Kidney (tissue), 13 donors: ENCODE measurements at regions not wholly inside any gene's neighbourhood (a gene's known extent, or its start where the extent isn't known, plus 50 kb on each side); places are given as distances from the start of the nearest gene placed in this dataset.

Experiments used
- DNase-seq, 5 donors: peaks; one replicate each; pipeline ENCODE4 v3.0.0-alpha.2; 2013 to 2020
- FAIRE-seq: peaks from 2 replicates; lab custom pipeline; 2012; peaks lifted over from hg19 to GRCh38; lab: Jason Lieb, UNC
- H3K27ac ChIP-seq, 2 donors: one replicate each; pipeline ENCODE4 v1.7.0; 2013; ENCODE audit warnings: low read depth in 2 of 2, low read length in 2 of 2, inconsistent platforms in 1 of 2
- H3K27me3 ChIP-seq: one replicate; pipeline ENCODE4 v1.7.1; 2013; ENCODE audit warnings: low read length, inconsistent platforms; ENCODE audit not compliant: control insufficient read depth, insufficient read depth
- H3K36me3 ChIP-seq, 3 donors: one replicate each; pipeline versions ENCODE4 v1.7.0 to v1.7.1; 2013; ENCODE audit warnings: low read length in 3 of 3, control low read depth in 1 of 3, inconsistent platforms in 1 of 3; ENCODE audit not compliant: insufficient read depth in 3 of 3, control insufficient read depth in 2 of 3
- H3K4me1 ChIP-seq, 3 donors: one replicate each; pipeline versions ENCODE4 v1.7.0 to v1.7.1; 2013; ENCODE audit warnings: low read length in 3 of 3, inconsistent platforms in 1 of 3, low read depth in 1 of 3; ENCODE audit not compliant: control insufficient read depth in 2 of 3, insufficient read depth in 2 of 3
- H3K4me3 ChIP-seq, 3 donors: one replicate each; pipeline versions ENCODE4 v1.7.0 to v1.8.1; 2013; ENCODE audit warnings: low read length in 3 of 3, control low read depth in 1 of 3, inconsistent platforms in 1 of 3
- H3K9ac ChIP-seq, 3 donors: one replicate each; pipeline versions ENCODE4 v1.7.0 to v1.7.1; 2013; ENCODE audit warnings: low read length in 3 of 3, control low read depth in 1 of 3, inconsistent platforms in 1 of 3
- H3K9me3 ChIP-seq, 3 donors: one replicate each; pipeline versions ENCODE4 v1.7.0 to v1.7.1; 2013; ENCODE audit warnings: low read length in 3 of 3, control low read depth in 1 of 3, inconsistent platforms in 1 of 3; ENCODE audit not compliant: control insufficient read depth in 2 of 3, insufficient read depth in 1 of 3
- intact Hi-C: fragments of 100-400 bp; cut with DNase I; formaldehyde crosslinking; loops from one replicate; pipeline ENCODE4 v1.11.1; 2022
- TF ChIP-seq, protein P1 (sequence below): IDR thresholded peaks from 3 replicates; pipeline ENCODE4 v1.5.1; 2012; ENCODE audit warnings: mild to moderate bottlenecking, moderate library complexity, borderline replicate concordance; ENCODE audit not compliant: insufficient read depth; ENCODE audit errors: extremely low read depth
- donor health status: control.
- donor health status: control.
- donor health status: control.
- donor health status: control.
- donor health status: control.
- donor health status: DM: yes; HTN: yes; CAD: no.
- donor health status: Normal renal cell carcinoma (clear cell type).

DNA sequence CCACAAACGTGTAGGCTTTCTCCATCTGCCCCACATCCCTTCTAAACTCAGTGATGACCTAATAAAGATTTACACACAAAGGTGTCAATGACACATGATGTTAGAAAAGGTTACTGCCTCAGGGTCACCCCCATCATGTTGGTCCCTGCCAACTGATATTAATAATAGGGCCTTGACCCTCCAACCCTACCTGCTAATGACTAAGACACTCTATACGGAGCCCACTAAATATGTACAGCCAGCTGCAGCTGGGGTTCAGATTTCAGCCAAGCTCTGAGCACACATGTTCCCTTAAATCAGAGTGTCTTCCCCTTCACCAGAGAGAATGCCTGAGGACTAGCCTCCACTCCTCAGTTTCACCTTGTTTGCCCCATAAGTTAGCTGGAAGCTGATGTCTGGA is 67.4 kb upstream of the SNRPB2 start:
- DNase-seq (no peak), FAIRE-seq (no peak)
- no peak overlapping the region for H3K9ac ChIP-seq
- H3K36me3 ChIP-seq, result no peaks in the 10 kb centered on the region
- intact Hi-C loops, result no loop called here
- no peaks in the 10 kb centered on the region for H3K9me3 ChIP-seq
- no peak overlapping the region for H3K4me3 ChIP-seq
- TF ChIP-seq, protein P1, sequence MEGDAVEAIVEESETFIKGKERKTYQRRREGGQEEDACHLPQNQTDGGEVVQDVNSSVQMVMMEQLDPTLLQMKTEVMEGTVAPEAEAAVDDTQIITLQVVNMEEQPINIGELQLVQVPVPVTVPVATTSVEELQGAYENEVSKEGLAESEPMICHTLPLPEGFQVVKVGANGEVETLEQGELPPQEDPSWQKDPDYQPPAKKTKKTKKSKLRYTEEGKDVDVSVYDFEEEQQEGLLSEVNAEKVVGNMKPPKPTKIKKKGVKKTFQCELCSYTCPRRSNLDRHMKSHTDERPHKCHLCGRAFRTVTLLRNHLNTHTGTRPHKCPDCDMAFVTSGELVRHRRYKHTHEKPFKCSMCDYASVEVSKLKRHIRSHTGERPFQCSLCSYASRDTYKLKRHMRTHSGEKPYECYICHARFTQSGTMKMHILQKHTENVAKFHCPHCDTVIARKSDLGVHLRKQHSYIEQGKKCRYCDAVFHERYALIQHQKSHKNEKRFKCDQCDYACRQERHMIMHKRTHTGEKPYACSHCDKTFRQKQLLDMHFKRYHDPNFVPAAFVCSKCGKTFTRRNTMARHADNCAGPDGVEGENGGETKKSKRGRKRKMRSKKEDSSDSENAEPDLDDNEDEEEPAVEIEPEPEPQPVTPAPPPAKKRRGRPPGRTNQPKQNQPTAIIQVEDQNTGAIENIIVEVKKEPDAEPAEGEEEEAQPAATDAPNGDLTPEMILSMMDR, result no peak
- H3K27me3 ChIP-seq, result no peaks in the 10 kb centered on the region
- H3K27ac ChIP-seq, result no peak overlapping the region
- no peaks in the 10 kb centered on the region for H3K4me1 ChIP-seq

DNA sequence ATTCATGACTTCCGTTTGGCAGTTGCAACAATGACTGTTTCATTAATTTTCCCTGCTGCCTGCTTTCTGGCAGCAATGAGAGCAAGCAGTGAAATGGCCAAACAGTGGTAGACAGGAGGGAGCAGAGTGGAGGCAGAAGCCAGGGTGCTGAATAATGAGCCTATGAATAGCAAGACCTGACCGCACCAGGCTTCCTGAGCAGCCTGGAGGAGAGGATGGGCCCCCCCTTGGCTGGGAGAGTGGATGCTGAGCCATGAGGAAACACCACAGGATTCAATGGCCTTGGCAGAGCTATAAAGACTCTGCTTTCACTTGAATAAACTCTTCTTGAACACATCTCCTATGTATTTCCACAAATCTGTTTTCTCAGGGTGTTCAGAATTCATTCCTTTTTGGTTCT is 68.1 kb upstream of the SNRPB2 start:
- H3K27me3 ChIP-seq, result no peaks in the 10 kb centered on the region
- peak in 1 of 5 donors; percentile 31 for DNase-seq

DNA sequence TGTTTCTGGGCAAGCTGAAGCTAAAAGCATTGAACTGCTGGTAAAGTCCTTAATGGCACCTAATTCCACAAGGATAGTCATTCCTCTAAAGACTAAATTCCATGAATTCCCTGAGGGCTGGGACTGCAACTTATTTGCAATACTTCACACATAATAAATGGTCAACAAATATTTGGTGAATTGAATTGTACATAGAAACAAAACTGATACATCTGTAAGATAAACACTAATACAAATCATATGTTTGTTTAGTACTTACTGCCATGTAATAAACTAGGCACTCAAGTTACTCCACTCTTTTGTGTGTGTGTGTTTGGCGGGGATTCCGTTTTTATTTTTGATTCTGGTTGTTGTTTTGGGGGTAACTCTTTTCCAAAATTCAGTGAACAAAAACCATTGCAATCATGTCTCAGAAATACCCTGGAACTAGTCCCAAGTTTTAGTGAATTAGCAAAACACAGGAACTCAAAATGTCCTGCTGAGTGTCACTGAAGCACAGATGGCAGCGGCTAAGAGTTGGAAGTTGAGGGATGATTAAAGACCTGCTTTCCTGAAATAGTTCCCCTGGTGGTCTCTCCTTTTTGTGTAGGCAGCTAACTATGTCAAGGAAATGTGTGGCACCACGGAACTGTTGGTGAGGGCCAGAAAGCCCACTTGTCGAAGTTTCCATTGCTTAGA is 74.8 kb upstream of the SNRPB2 start:
- H3K9me3 ChIP-seq, result no peaks in the 10 kb centered on the region
- TF ChIP-seq, protein P1, result no peak
- DNase-seq (no peak), FAIRE-seq (no peak)
- H3K27ac ChIP-seq, result no peak overlapping the region
- no peak overlapping the region for H3K4me3 ChIP-seq
- no peaks in the 10 kb centered on the region for H3K27me3 ChIP-seq
- H3K4me1 ChIP-seq, result no peaks in the 10 kb centered on the region
- intact Hi-C loops, result no loop called here
- no peak overlapping the region for H3K9ac ChIP-seq
- H3K36me3 ChIP-seq, result no peaks in the 10 kb centered on the region

More for the DNA sequence above, 68.1 kb upstream of the SNRPB2 start:
- Histone ChIP-seq H3K9ac (no peak overlapping the region), H3K4me3 (no peak overlapping the region), H3K36me3 (no peaks in the 10 kb centered on the region), H3K27ac (no peak overlapping the region), H3K9me3 (no peaks in the 10 kb centered on the region), H3K4me1 (no peaks in the 10 kb centered on the region)
- no peak for FAIRE-seq
- intact Hi-C loops, result no loop called here
- TF ChIP-seq, protein P1, result no peak

DNA sequence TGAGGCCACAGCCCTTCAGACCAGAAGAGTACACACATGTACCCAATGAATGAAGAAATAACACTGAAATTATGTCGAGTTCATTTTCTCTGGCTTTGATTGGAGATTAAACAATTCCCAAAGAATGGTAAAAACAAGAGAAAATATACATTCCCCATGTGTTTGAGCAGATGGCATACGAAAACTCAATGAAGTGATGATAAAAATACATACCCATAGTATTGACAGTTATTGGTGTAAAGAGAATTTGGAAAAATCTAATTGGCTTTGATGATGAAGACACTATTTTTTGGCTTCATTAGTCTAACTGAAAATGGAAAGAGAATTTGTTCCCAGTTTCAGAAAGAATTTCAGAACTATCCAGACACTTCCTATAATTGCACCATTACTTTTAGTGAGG is 76.6 kb upstream of the SNRPB2 start:
- DNase-seq (no peak), FAIRE-seq (no peak)
- no peaks in the 10 kb centered on the region for H3K4me1 ChIP-seq
- no peaks in the 10 kb centered on the region for H3K36me3 ChIP-seq
- no peak overlapping the region for H3K27ac ChIP-seq
- no peak overlapping the region for H3K4me3 ChIP-seq
- H3K27me3 ChIP-seq, result no peaks in the 10 kb centered on the region
- H3K9me3 ChIP-seq, result no peaks in the 10 kb centered on the region
- TF ChIP-seq, protein P1, result no peak
- no peak overlapping the region for H3K9ac ChIP-seq
- intact Hi-C loops, result no loop called here
